ENCODE measurements at regions not wholly inside any gene's neighbourhood (a gene's known extent, or its start where the extent isn't known, plus 50 kb on each side); places are given as distances from the start of the nearest gene placed in this dataset.
"Not testable (repeated sequence)": the region's sequence is repeated elsewhere in the genome, so short reads cannot be mapped to it uniquely, and the experiment has no call there.

DNA sequence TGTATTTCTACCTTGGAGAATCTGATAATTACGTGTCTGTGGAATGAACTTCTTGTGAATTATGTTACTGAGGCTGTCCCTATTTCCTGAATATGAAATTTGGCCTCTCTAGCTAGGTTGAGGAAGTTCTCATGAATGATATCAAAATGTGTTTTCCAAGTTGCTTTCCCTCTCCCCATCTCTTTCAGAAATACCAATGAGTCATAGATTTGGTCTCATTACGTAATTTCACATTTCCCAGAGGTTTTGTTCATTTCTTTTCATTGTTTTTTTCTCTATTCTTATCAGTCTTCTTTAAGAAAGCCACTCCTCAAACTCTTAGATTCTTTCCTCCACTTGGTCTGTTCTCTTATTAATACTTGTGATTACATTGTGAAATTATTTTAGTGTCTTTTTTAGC, 923.8 kb upstream of the CDH9 start:
- no peak for DNase-seq (ENCODE audit: low spot score)

DNA sequence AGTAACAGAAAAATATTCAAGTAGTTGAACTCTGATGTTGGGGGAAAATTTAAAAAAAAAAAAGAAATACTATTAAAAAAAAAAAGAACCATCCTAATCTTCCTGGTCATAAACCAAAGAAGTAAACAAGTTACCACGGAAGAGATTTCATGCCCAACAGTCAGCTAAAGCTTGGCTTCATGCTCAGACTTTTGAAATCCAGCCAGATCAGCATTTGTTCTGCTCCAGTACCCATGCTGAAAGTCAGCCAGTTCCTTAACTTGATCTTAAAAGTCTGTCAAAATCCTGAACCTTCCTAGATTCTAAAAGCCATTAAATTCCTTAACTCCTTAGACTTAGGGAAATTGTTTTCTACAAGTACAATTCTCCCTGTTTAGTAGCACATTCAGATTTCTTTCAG, 908.7 kb upstream of the CDH9 start:
- DNase-seq (ENCODE audit: low spot score), result no peak

GRCh38 chr5:27944471-27944870, 906.1 kb upstream of the CDH9 start:
- no peak for DNase-seq (ENCODE audit: low spot score)

DNA sequence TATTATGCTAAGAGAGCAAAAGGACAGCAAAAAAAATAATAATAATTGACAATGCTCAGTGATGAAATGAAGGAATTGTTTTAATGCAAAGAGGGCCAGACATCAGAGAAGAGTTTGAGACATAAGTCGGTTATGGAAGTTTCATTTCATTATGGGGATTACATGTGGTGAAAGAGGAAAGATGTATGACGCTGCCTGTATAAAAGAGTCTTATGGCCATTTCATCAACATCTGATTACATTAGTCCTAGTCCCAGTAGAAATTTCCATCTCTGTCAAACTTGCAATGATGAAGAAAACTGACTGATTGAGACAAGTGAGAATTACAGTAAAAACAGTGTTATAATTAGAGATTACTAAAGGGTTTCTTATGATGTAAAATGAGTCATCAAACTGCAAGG, 900.6 kb upstream of the CDH9 start:
- DNase-seq (ENCODE audit: low spot score), result no peak

DNA sequence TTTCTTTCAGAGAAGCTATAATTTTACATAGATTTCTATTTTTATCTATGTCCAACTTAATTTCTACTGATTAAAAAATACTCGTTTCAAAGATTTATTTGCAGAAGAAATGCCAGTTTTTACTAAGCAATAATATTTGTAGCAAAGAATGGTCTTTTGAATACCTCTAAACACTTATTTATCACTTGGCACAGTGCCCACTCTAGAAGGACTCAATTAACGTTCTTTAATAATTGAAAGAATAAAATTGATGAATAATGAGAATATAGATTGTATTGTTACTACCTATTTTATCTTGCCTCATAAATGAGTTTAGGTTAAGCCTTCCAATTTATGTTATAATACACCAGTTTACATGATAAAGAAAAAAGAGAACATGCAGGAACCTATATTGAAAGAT, 889.7 kb upstream of the CDH9 start:
- DNase-seq (ENCODE audit: low spot score), result no peak

- no peak for DNase-seq (ENCODE audit: low spot score)
Measured at GRCh38 chr5:27911216-27911615, 872.8 kb upstream of the CDH9 start.

DNA sequence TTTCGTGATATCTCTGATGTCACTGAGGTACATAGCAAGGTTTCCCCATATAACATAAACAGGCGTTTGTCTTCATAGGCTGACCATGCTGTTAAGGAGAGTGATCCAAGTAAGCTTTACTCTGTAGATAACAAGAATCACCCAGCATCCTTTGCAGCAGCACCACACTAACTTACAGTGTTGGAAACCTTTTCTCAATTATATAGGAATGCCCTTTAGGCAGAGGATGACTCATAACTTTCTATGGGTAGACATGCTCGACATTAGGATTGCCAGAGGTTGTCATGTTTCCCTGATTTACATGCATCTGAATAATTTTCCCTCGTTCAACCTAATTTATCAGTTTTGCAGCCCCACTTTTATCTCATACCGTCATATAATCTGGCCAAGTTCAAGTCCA, 870.0 kb upstream of the CDH9 start:
- DNase-seq (ENCODE audit: low spot score), result no peak

GRCh38 chr5:27906931-27907601, 868.7 kb upstream of the CDH9 start:
- DNase-seq (ENCODE audit: low spot score), result no peak

DNA sequence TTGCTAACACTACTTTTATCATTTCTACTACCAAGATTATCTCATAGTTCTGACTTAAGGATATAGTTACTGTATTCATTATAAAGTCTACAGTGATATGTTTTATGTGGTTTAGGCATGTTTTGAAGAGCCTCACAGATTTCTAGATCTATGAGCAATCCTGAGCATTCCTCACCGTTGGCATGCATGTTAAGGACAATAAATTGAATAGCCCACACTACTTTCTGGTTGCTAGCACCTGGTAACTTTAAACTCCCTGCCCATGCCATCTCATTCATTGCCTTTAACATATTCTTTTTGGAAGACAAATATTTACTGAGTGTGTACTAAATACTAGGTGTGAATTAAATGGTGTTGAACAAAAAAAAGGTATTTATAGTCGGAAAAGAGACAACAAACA, 868.1 kb upstream of the CDH9 start:
- DNase-seq (ENCODE audit: low spot score), result no peak

- no peak for DNase-seq (ENCODE audit: low spot score)
Measured at GRCh38 chr5:27900761-27901160, 862.4 kb upstream of the CDH9 start.

GRCh38 chr5:27876071-27876470, 837.7 kb upstream of the CDH9 start:
- DNase-seq (ENCODE audit: low spot score), result no peak

DNA sequence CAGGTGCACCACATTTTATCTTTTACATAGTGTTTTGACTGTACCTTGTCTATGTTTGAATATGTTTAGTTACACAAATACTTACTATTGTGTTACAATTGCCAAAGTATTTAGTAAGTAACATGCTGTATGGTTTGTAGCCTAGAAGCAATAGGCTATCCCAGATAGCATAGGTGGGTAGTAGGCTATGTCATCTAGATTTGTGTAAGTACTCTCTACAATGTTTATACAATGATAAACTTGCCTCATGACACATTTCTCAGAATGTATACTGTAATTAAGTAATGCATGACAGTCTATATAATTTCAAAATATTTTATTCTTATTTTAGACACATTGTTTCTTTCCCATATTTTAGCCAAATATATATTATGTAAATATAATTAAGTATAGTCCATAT, 836.8 kb upstream of the CDH9 start:
- DNase-seq (ENCODE audit: low spot score), result no peak

DNA sequence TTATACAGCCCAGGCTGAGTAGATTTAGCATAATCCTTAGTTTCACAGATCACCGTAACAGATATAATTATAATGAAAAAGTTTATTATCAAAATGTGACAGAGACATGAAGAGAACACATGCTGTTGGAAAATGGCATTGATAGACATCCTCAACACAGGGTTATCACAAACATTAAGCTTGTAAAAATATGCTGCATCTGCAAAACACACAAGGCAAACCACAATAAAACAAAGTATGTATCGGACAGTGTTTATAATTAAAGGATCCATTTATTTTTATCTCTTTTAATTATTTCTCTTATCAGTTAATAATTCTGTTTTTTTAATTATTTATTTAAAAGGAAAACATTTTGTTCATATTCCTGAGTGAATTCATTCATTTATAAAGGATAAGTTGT, 829.9 kb upstream of the CDH9 start:
- no peak for DNase-seq (ENCODE audit: low spot score)

DNA sequence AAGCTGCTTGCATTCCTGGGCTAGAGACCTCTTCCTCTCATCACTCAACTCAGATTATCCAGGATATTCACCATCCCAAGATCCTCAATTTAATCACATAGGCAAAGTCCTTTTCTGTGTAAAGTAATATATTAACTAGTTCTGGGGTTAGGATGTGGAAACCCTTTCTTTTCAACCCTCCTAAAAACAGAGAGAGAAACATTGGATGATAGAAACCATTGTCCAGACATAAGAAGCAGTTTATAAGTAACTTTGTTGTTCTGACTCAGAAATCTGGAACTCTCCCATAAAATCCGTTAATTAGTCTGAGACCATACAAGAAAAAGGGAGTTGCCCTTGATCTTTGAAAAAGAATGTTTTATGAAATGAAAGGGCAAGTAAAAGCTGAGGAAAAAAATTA, 817.1 kb upstream of the CDH9 start:
- DNase-seq (ENCODE audit: low spot score), result no peak

- no peak for DNase-seq (ENCODE audit: low spot score)
Measured at GRCh38 chr5:27854243-27854852, 816.0 kb upstream of the CDH9 start.

GRCh38 chr5:27845248-27845647, 806.9 kb upstream of the CDH9 start:
- no peak for DNase-seq (ENCODE audit: low spot score)

- not testable (repeated sequence) for DNase-seq (ENCODE audit: low spot score)
Measured at GRCh38 chr5:27836704-27837103, 798.3 kb upstream of the CDH9 start.

DNA sequence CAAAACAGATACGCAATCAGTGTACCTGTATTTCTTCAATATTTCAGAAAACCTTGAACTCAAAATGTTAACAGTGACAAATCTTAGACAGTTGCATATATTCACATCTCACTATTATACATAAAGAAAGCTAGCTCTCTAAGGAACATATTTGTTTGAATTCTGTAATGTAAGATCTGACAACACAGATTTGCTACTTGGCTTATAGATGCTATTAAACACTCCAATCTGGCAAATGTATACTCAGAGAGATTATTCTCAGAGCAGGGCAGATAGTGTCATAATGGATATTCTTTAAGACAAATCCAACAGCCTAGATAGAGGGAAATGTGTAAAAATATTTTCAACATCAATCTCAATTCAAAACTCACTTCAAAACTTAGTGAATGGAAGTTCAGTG, 794.5 kb upstream of the CDH9 start:
- DNase-seq (ENCODE audit: low spot score), result no peak

GRCh38 chr5:27830546-27830945, 792.2 kb upstream of the CDH9 start:
- DNase-seq (ENCODE audit: low spot score), result no peak

DNA sequence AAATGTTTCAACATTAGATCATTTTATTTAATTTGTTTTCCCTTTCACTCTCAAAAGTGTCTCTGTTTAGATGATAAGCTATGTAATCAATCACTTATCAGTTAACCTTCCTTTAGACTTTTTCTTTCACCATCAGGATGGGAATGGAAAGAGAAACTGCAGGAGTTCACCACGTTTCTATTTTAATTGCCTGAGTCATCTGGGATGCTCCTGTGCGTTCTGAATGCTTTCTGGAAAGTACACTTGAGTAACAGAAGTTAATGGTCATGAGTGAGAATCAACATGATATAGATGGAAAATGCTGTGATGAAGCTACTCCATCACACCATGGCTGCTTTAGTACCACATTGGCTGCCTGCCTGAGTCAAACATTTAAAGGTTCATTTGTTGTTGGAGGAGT, 783.3 kb upstream of the CDH9 start:
- DNase-seq (ENCODE audit: low spot score), result no peak

- DNase-seq (ENCODE audit: low spot score), result no peak
Measured at GRCh38 chr5:27818888-27819287, 780.5 kb upstream of the CDH9 start.

GRCh38 chr5:27814983-27815382, 776.6 kb upstream of the CDH9 start:
- no peak for DNase-seq (ENCODE audit: low spot score)

DNA sequence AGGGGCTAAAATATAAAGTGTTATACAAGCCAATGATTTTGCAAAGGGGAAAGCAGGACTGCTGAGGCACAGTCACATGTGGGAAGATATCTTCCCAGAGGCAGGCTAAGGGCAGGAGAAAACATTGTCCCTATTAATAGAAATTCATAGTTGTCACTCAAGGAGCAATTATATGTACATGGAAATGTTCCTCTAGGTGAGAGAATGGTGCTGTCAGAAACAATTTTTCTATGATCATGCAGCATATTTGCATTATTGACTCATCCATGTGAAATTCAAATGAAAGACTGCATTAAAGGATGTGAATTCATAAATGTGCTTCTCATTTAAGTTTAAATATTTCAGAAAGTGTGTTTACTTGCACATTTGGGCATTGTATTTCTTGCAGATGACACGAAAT, 775.9 kb upstream of the CDH9 start:
- no peak for DNase-seq (ENCODE audit: low spot score)

DNA sequence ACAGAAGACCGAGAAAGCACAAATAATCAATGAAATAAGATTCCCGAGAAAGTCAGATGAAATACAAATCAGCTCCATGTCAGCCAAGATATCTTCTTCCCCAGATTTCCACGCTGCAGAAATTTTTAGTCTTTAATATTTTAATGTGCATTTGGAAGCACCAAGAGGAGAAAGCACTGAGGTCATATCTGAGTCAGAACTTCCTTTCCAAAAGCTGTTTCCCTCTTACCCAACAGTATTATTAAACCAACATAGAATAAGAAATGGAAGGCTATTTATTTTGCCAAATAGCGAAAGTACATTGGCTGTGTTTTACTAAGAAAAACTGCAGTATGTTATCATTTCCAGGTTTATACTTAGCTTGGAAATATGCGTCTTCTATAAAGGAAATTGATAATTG, 772.1 kb upstream of the CDH9 start:
- no peak for DNase-seq (ENCODE audit: low spot score)
